BLaER1 treated with 17β-estradiol and CSF1 and Interleukin-3, amounts not matched to agents 10 nM and 100 nM (cell line): ENCODE measurements at regions not wholly inside any gene's neighbourhood (a gene's known extent, or its start where the extent isn't known, plus 50 kb on each side); places are given as distances from the start of the nearest gene placed in this dataset.

ENCODE experiments used
- H3K27ac ChIP-seq, 11 experiments: shearing (Covaris generic); formaldehyde crosslinking; 2 replicates each; pipeline ENCODE4 v1.8.1; 2022
- H3K27me3 ChIP-seq, 11 experiments: shearing (Covaris generic); formaldehyde crosslinking; 2 replicates each; pipeline ENCODE4 v1.8.1; 2022
- H3K36me3 ChIP-seq, 11 experiments: shearing (Covaris generic); formaldehyde crosslinking; 2 replicates each; pipeline ENCODE4 v1.8.1; 2022
- H3K4me1 ChIP-seq, 10 experiments: shearing (Covaris generic); formaldehyde crosslinking; 2 replicates each; pipeline ENCODE4 v1.8.1; 2022
- H3K4me2 ChIP-seq, 11 experiments: shearing (Covaris generic); formaldehyde crosslinking; 2 replicates each; pipeline ENCODE4 v1.8.1; 2022
- H3K4me3 ChIP-seq, 10 experiments: shearing (Covaris generic); formaldehyde crosslinking; 2 replicates each; pipeline ENCODE4 v1.8.1; 2022
- H3K9ac ChIP-seq, 11 experiments: shearing (Covaris generic); formaldehyde crosslinking; 2 replicates each; pipeline ENCODE4 v1.8.1; 2022
- H3K9me3 ChIP-seq, 11 experiments: shearing (Covaris generic); formaldehyde crosslinking; replicated peaks in 1 of 11; 2 replicates each; pipeline ENCODE4 v1.8.1; 2022
- H4K20me1 ChIP-seq, 11 experiments: shearing (Covaris generic); formaldehyde crosslinking; 2 replicates each; pipeline ENCODE4 v1.8.1; 2022
- Cebpa-rat ChIP-seq, 11 experiments: shearing (Covaris generic); IDR thresholded peaks; 2 replicates each; pipeline ENCODE4 v1.8.1; 2022

DNA sequence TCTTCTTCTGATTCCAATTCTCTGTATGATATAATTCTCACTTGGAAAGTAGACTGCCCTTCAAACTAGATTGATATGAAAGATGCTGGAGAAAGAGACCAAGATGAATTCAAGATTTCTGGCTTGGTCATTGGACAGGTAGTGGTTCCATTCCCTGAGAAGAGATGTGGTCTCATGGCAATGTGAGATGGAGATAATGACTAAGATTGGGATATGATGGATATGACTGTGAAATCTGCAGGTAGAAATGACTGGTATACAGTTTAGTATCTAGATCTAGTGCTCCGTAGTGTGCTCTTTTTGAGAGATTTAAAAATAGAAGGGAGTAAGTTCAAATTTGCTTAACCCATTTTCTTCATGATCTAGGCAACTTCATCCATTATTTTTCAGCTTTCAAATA is 425.4 kb upstream of the TRIB2 start:
- Histone ChIP-seq H3K9me3 (peaks cover 0 to 25% (median 8%) of the 10 kb centered on the region in 11 experiments; a peak in 8 of 22 replicates), H3K4me3 (no peak overlapping the region), H3K9ac (no peak overlapping the region), H3K4me2 (no peak overlapping the region), H3K4me1 (peaks cover 0 to 14% (median 8%) of the 10 kb centered on the region in 10 experiments; a peak in 13 of 20 replicates), H4K20me1 (no peaks in the 10 kb centered on the region), H3K36me3 (no peaks in the 10 kb centered on the region), H3K27me3 (no peaks in the 10 kb centered on the region), H3K27ac (no peak overlapping the region)
- no peak for TF ChIP-seq Cebpa-rat (IDR thresholded peaks at IDR 0.05)

DNA sequence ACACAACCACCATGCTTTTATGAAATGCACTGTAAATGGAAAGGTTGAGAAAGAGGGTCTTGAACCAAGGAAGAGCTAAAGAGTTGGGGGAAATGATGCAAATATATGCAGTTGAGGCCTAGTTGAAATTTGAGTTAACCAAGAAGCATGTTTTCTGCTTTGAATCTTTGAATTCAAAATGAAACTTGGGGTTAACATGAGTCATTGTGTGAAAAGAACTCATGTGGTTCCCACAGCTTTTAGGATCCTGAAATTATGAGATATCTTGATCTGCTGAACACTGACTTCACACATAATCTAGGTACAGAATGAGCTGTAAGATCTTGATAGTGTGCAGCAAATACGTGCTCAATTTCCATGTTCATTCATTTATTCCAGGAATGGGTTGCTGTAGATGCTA is 422.9 kb upstream of the TRIB2 start:
- no peak overlapping the region for H3K4me2 ChIP-seq
- no peak overlapping the region for H3K9ac ChIP-seq
- H4K20me1 ChIP-seq: no peaks in the 10 kb centered on the region
- no peaks in the 10 kb centered on the region for H3K36me3 ChIP-seq
- H3K4me1 ChIP-seq: peaks cover 0 to 5% (median 3%) of the 10 kb centered on the region in 10 experiments; a peak in 13 of 20 replicates
- no peak overlapping the region for H3K4me3 ChIP-seq
- TF ChIP-seq Cebpa-rat (IDR thresholded peaks at IDR 0.05): no peak
- peaks cover 0 to 26% (median 8%) of the 10 kb centered on the region in 11 experiments; a peak in 11 of 22 replicates for H3K9me3 ChIP-seq
- H3K27me3 ChIP-seq: no peaks in the 10 kb centered on the region
- H3K27ac ChIP-seq: no peak overlapping the region

DNA sequence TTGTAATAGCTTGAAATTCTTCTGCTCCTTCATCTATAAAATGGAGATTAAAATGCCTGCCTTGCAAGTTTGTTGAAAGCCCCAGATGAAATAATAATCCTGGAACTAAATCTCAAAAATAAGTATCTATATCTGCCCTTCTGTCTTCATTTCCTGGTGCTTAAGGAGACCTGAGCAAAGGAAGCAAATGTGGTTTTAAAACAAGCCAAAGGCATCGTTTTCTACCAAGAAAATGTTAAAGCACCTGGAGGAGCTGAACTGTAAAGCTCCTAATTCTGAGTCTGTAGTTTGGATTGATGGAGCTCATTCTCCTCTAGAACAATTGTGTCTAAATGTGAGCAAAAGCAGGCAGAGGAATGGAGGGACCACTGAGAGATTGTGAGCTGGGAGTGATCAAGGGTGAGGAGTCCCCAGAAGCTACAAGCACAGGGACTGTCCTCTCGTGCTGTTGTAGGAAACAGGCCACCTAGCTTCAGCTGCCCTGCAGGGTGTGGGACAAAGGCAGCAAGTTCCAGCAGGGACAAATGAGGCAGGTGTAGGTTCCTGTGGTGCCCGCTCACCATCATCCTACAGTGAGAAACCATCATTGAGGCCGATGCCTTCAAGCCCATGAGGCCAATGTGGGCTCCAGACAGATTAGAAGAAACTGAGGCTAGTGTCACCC is 420.7 kb upstream of the TRIB2 start:
- no peak for TF ChIP-seq Cebpa-rat (IDR thresholded peaks at IDR 0.05)
- H3K4me3 ChIP-seq: no peak overlapping the region
- no peak overlapping the region for H3K27ac ChIP-seq
- H3K27me3 ChIP-seq: no peaks in the 10 kb centered on the region
- peaks cover 0 to 46% (median 20%) of the 10 kb centered on the region in 11 experiments; a peak in 11 of 22 replicates for H3K9me3 ChIP-seq
- H3K36me3 ChIP-seq: no peaks in the 10 kb centered on the region
- no peaks in the 10 kb centered on the region for H3K4me1 ChIP-seq
- H4K20me1 ChIP-seq: no peaks in the 10 kb centered on the region
- peak overlapping the region in 1 of 11 experiments; percentile 19; a peak in 1 of 22 replicates for H3K4me2 ChIP-seq
- no peak overlapping the region for H3K9ac ChIP-seq

DNA sequence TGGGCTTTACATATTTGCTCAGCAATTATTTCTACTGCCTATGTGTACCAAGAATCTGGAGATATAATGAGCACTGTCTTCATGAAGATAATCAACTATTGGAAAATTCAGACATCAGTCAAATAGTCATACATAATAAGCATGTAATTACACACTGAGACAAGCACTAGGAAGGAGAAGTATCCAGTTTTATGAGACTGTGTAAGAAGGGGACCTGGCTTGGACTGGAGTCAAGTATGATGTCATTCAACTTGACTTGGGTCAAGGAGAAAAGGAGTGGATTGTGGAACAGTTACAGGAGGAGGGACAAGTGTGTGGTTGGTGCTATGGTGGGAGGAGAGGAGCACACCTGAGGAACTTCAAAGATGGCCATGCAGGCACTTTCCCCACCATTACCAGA is 419.8 kb upstream of the TRIB2 start:
- Histone ChIP-seq H3K9ac (no peak overlapping the region), H3K36me3 (no peaks in the 10 kb centered on the region), H3K9me3 (peaks cover 0 to 42% (median 18%) of the 10 kb centered on the region in 11 experiments; a peak in 10 of 22 replicates), H3K27ac (no peak overlapping the region), H3K4me3 (no peak overlapping the region), H3K4me1 (no peaks in the 10 kb centered on the region), H3K27me3 (no peaks in the 10 kb centered on the region), H4K20me1 (no peaks in the 10 kb centered on the region; a peak in 1 of 22 replicates), H3K4me2 (no peak overlapping the region)
- no peak for TF ChIP-seq Cebpa-rat (IDR thresholded peaks at IDR 0.05)

DNA sequence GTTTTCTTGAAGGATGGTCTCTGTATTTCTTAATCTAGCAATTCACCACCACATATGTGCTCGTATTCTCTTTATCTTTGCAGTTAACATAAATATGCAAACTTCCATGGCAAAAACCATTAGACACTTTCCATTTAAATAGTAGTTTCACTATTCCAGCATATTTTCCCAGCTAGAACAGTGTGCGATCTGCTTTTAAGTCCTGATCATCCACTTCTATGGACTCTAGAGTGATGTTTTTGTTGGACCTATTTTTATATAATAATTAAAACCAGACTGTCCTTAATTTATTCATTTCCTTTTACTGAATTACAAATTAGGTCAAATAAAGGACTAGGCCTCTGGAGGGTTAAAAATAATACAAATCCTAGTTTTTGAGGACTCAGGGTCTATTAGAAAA is 418.4 kb upstream of the TRIB2 start:
- peaks cover 4 to 12% (median 6%) of the 10 kb centered on the region in 10 experiments; a peak in 19 of 20 replicates for H3K4me1 ChIP-seq
- H3K27ac ChIP-seq: no peak overlapping the region
- TF ChIP-seq Cebpa-rat (IDR thresholded peaks at IDR 0.05): no peak
- no peaks in the 10 kb centered on the region for H3K36me3 ChIP-seq
- peaks cover 0 to 32% (median 14%) of the 10 kb centered on the region in 11 experiments; a peak in 9 of 22 replicates for H3K9me3 ChIP-seq
- no peak overlapping the region for H3K4me3 ChIP-seq
- no peaks in the 10 kb centered on the region; a peak in 1 of 22 replicates for H4K20me1 ChIP-seq
- no peak overlapping the region for H3K9ac ChIP-seq
- H3K4me2 ChIP-seq: no peak overlapping the region
- no peaks in the 10 kb centered on the region for H3K27me3 ChIP-seq

DNA sequence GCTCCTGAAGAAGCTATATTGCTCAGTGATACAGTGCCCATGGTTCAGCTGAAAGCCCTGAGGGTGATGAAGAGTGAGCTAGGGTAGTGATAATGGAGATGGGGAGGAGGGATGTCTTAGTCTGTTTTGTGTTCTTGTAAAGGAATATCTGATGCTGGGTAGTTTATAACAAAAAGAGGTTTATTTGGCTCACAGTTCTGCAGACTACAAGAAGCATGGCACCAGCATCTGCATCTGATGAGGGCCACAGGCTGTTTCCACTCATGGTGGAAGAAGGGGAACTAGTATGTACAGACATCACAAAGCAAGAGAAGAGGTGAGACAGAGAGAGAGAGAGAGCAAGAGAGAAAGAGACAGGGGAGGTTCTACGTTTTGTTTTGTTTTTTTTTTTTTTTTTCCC is 417.3 kb upstream of the TRIB2 start:
- no peak for TF ChIP-seq Cebpa-rat (IDR thresholded peaks at IDR 0.05)
- Histone ChIP-seq H3K4me3 (no peak overlapping the region), H3K36me3 (no peaks in the 10 kb centered on the region), H3K9ac (no peak overlapping the region), H3K27ac (no peak overlapping the region), H3K9me3 (peaks cover 0 to 21% (median 12%) of the 10 kb centered on the region in 11 experiments; a peak in 8 of 22 replicates), H4K20me1 (no peaks in the 10 kb centered on the region; a peak in 1 of 22 replicates), H3K4me1 (peaks cover 8 to 20% (median 12%) of the 10 kb centered on the region in 10 experiments; a peak in 19 of 20 replicates), H3K27me3 (no peaks in the 10 kb centered on the region), H3K4me2 (no peak overlapping the region)

DNA sequence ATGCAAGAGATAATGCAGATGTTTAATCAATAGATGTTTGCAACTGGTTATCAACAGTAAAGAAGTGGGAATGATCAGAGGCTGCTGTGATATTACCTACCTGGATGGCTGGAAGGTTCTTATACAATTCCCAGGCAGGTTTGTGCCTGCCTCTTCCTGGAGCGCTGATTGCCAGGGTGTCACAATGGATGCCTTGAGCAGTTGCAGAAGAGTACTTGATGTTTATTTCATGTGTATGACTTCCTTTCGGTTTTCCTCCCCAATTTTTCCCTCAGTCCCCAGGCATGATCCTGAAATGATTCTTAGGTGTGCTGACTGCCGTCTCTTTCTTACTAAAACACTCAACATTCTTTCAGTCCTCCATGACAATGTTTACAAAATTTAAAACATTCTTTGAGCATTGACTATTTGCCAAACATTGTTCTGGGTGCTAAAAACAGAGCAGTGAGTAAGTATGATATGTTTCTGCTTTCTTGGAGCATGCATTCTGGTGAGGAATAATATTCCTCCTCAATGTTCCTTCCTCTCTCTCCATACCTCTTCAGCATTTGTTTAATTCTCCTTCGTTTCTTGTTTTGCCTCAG is 416.6 kb upstream of the TRIB2 start:
- no peaks in the 10 kb centered on the region; a peak in 1 of 22 replicates for H4K20me1 ChIP-seq
- H3K4me3 ChIP-seq: no peak overlapping the region
- H3K9ac ChIP-seq: no peak overlapping the region
- peaks cover 0 to 21% (median 11%) of the 10 kb centered on the region in 11 experiments; a peak in 8 of 22 replicates for H3K9me3 ChIP-seq
- H3K27ac ChIP-seq: no peak overlapping the region
- H3K4me2 ChIP-seq: no peak overlapping the region
- TF ChIP-seq Cebpa-rat (IDR thresholded peaks at IDR 0.05): no peak
- no peaks in the 10 kb centered on the region for H3K27me3 ChIP-seq
- H3K36me3 ChIP-seq: no peaks in the 10 kb centered on the region
- H3K4me1 ChIP-seq: peaks cover 8 to 27% (median 14%) of the 10 kb centered on the region in 10 experiments; a peak in 19 of 20 replicates

DNA sequence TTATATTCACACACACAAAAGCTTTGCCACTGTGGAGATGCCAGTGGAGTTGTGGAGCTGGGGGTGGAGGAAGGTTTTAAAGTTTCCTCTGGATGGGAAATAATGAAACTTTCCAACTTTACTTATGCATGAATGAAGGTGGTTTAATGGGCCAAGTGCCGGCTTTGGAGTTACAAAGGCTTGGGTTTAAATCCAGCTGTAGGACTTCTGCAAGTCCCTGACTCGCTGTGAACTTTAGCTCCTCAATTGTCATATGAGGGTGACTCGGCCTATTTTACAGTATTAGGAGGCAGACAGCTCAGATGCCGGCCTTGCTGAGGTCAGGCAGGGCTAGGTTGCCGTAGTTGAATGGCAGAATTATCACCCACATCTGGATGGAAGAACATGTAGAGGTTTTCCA is 415.8 kb upstream of the TRIB2 start:
- peaks cover 0 to 21% (median 11%) of the 10 kb centered on the region in 11 experiments; a peak in 8 of 22 replicates for H3K9me3 ChIP-seq
- H3K27me3 ChIP-seq: no peaks in the 10 kb centered on the region
- no peak overlapping the region for H3K9ac ChIP-seq
- H3K4me3 ChIP-seq: no peak overlapping the region
- H3K4me1 ChIP-seq: peaks cover 8 to 32% (median 14%) of the 10 kb centered on the region in 10 experiments; a peak in 19 of 20 replicates
- no peaks in the 10 kb centered on the region; a peak in 1 of 22 replicates for H4K20me1 ChIP-seq
- H3K27ac ChIP-seq: no peak overlapping the region
- H3K36me3 ChIP-seq: no peaks in the 10 kb centered on the region
- TF ChIP-seq Cebpa-rat (IDR thresholded peaks at IDR 0.05): no peak
- H3K4me2 ChIP-seq: no peak overlapping the region

DNA sequence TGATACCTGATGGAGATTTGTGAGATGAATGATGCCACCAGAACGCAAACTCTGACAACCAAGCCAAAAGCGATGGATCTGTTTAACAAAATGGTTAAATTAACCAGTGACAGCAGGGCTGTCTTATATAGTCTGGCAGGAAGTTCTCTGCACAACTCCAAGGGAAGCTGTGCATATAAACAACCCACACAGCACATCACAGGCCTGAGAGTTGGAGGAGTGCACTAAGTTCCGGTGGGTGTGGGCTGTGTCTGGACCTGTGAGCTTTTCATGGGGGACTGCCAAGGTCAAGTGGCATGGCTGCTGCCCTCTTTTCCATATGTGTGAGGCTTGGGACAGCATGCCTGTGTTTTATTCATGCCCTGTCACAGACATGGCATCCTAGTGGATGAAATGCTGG is 414.6 kb upstream of the TRIB2 start:
- Histone ChIP-seq H3K36me3 (no peaks in the 10 kb centered on the region), H3K4me1 (peaks cover 8 to 32% (median 14%) of the 10 kb centered on the region in 10 experiments; a peak in 19 of 20 replicates), H3K9ac (no peak overlapping the region), H3K4me2 (peak overlapping the region in 2 of 11 experiments; percentile 3 to 70; a peak in 2 of 22 replicates), H4K20me1 (no peaks in the 10 kb centered on the region; a peak in 1 of 22 replicates), H3K9me3 (peaks cover 0 to 21% (median 11%) of the 10 kb centered on the region in 11 experiments; a peak in 8 of 22 replicates), H3K4me3 (no peak overlapping the region), H3K27ac (no peak overlapping the region), H3K27me3 (no peaks in the 10 kb centered on the region)
- no peak for TF ChIP-seq Cebpa-rat (IDR thresholded peaks at IDR 0.05)
